Thyroid gland (tissue), 4 donors: ENCODE measurements at regions not wholly inside any gene's neighbourhood (a gene's known extent, or its start where the extent isn't known, plus 50 kb on each side); places are given as distances from the start of the nearest gene placed in this dataset.

ENCODE experiments used
- DNase-seq, 2 donors: peaks; one replicate each; pipeline ENCODE4 v3.0.0-alpha.2; 2019
- H3K27ac ChIP-seq, 3 donors: fragments of 200-600 bp; sonication (generic); 1 replicate in 2 of 3; 2 replicates in 1 of 3; pipeline ENCODE4 v1.5.1; 2016 to 2019; ENCODE audit warnings: mild to moderate bottlenecking in 1 of 3, moderate library complexity in 1 of 3
- H3K27me3 ChIP-seq: fragments of 200-600 bp; sonication (generic); one replicate; pipeline ENCODE4 v1.5.1; 2019
- H3K36me3 ChIP-seq, 2 donors: fragments of 200-600 bp; sonication (generic); one replicate each; pipeline ENCODE4 v1.5.1; 2016 to 2019
- H3K4me1 ChIP-seq, 2 donors: fragments of 200-600 bp; sonication (generic); one replicate each; pipeline ENCODE4 v1.5.1; 2017 to 2019
- H3K4me3 ChIP-seq, 3 donors: fragments of 200-600 bp; sonication (generic); replicated peaks in 1 of 3; 1 replicate in 2 of 3; 2 replicates in 1 of 3; pipeline ENCODE4 v1.5.1; 2016; ENCODE audit warnings: mild to moderate bottlenecking in 1 of 3
- H3K9me3 ChIP-seq: fragments of 200-600 bp; sonication (generic); one replicate; pipeline ENCODE4 v1.5.1; 2017
- CTCF ChIP-seq, 6 experiments: fragments of 200-600 bp in 3 of 6; fragments of 450-650 bp in 3 of 6; sonication (generic) in 3 of 6; IDR thresholded peaks; one replicate each; pipeline ENCODE4 v1.5.1; 2016 to 2019; ENCODE audit warnings: antibody characterized with exemption in 6 of 6, mild to moderate bottlenecking in 2 of 6, inconsistent platforms in 1 of 6, moderate library complexity in 1 of 6
- POLR2A ChIP-seq, 2 donors: fragments of 450-650 bp; IDR thresholded peaks; one replicate each; pipeline ENCODE4 v1.6.1; 2017; ENCODE audit warnings: antibody characterized with exemption in 2 of 2, mild to moderate bottlenecking in 2 of 2, moderate library complexity in 1 of 2
- WGBS, 2 donors: methylation state at CpG; one replicate each; pipeline ENCODE4 v1.1.5; 2017; 5-methylcytosine and 5-hydroxymethylcytosine counted together
- intact Hi-C: fragments of 100-400 bp; cut with DNase I; formaldehyde crosslinking; loops from one replicate; pipeline ENCODE4 v1.15.1; 2023

- Histone ChIP-seq H3K9me3 (no peaks in the 10 kb centered on the region), H3K36me3 (no peaks in the 10 kb centered on the region), H3K4me1 (no peaks in the 10 kb centered on the region), H3K4me3 (no peak overlapping the region), H3K27ac (no peak overlapping the region), H3K27me3 (no peaks in the 10 kb centered on the region)
- intact Hi-C loops, result no loop called here
- DNase-seq, result no peak
- TF ChIP-seq CTCF (IDR thresholded peaks at IDR 0.05), result no peak
- TF ChIP-seq POLR2A (IDR thresholded peaks at IDR 0.05), result no peak
- WGBS, 2 donors, result 86 to 93% methylated on average over 1 to 2 of the region's 2 CpGs
Observed at GRCh38 chr1:80722611-80723010, 1078.1 kb upstream of the ADGRL2 start.

GRCh38 chr1:80706526-80706925 lies 1094.2 kb upstream of the ADGRL2 start:
- no peak for DNase-seq
- intact Hi-C loops, result no loop called here
- 86 to 92% methylated on average over 1 of the region's 1 CpG for WGBS, 2 donors
- Histone ChIP-seq H3K4me1 (no peaks in the 10 kb centered on the region), H3K27ac (no peak overlapping the region), H3K36me3 (no peaks in the 10 kb centered on the region), H3K4me3 (no peak overlapping the region), H3K9me3 (no peaks in the 10 kb centered on the region), H3K27me3 (no peaks in the 10 kb centered on the region)
- no peak for TF ChIP-seq POLR2A (IDR thresholded peaks at IDR 0.05)
- no peak for TF ChIP-seq CTCF (IDR thresholded peaks at IDR 0.05)

GRCh38 chr1:80678438-80678837 lies 1122.3 kb upstream of the ADGRL2 start:
- no peaks in the 10 kb centered on the region for H3K27me3 ChIP-seq
- H3K36me3 ChIP-seq, result no peaks in the 10 kb centered on the region
- intact Hi-C loops, result no loop called here
- no peak for TF ChIP-seq POLR2A (IDR thresholded peaks at IDR 0.05)
- no peak for TF ChIP-seq CTCF (IDR thresholded peaks at IDR 0.05)
- DNase-seq, result no peak
- WGBS, 2 donors, result 51 to 52% methylated on average over 5 of the region's 5 CpGs
- no peak overlapping the region for H3K27ac ChIP-seq
- H3K9me3 ChIP-seq, result no peaks in the 10 kb centered on the region
- no peak overlapping the region for H3K4me3 ChIP-seq
- no peaks in the 10 kb centered on the region for H3K4me1 ChIP-seq

GRCh38 chr1:80675454-80675853 lies 1125.3 kb upstream of the ADGRL2 start:
- intact Hi-C loops, result no loop called here
- Histone ChIP-seq H3K36me3 (no peaks in the 10 kb centered on the region), H3K4me3 (no peak overlapping the region), H3K27ac (no peak overlapping the region), H3K27me3 (no peaks in the 10 kb centered on the region), H3K4me1 (no peaks in the 10 kb centered on the region), H3K9me3 (no peaks in the 10 kb centered on the region)
- WGBS, 2 donors, result 61 to 65% methylated on average over 3 of the region's 3 CpGs
- TF ChIP-seq CTCF (IDR thresholded peaks at IDR 0.05), result no peak
- no peak for TF ChIP-seq POLR2A (IDR thresholded peaks at IDR 0.05)
- no peak for DNase-seq

GRCh38 chr1:80673935-80674597 lies 1126.7 kb upstream of the ADGRL2 start:
- no peaks in the 10 kb centered on the region for H3K4me1 ChIP-seq
- H3K36me3 ChIP-seq, result no peaks in the 10 kb centered on the region
- H3K4me3 ChIP-seq, result no peak overlapping the region
- intact Hi-C loops, result no loop called here
- H3K27me3 ChIP-seq, result no peaks in the 10 kb centered on the region
- 60 to 63% methylated on average over 3 of the region's 3 CpGs for whole genome bisulfite sequencing, 2 donors
- H3K9me3 ChIP-seq, result no peaks in the 10 kb centered on the region
- H3K27ac ChIP-seq, result no peak overlapping the region
- TF ChIP-seq POLR2A (IDR thresholded peaks at IDR 0.05), result no peak
- TF ChIP-seq CTCF (IDR thresholded peaks at IDR 0.05), result no peak
- no peak for DNase-seq
